Stomach (tissue), 4 donors: ENCODE measurements at regions not wholly inside any gene's neighbourhood (a gene's known extent, or its start where the extent isn't known, plus 50 kb on each side); places are given as distances from the start of the nearest gene placed in this dataset.

Experiments used
- EP300 ChIP-seq: sonication (generic); formaldehyde crosslinking; IDR thresholded peaks from one replicate; pipeline ENCODE4 v1.6.1; 2017; ENCODE audit warnings: antibody characterized with exemption
- POLR2A ChIP-seq, 4 donors: fragments of 450-650 bp; IDR thresholded peaks; one replicate each; pipeline ENCODE4 v1.6.1; 2016; ENCODE audit warnings: antibody characterized with exemption in 4 of 4, control low read depth in 2 of 4, mild to moderate bottlenecking in 1 of 4, moderate library complexity in 1 of 4
- POLR2AphosphoS5 ChIP-seq, 3 donors: sonication (generic); formaldehyde crosslinking; IDR thresholded peaks; one replicate each; pipeline ENCODE4 v1.6.1; 2016; ENCODE audit warnings: antibody characterized with exemption in 3 of 3
- TF ChIP-seq, protein P1 (sequence below), 7 experiments: fragments of 450-650 bp in 4 of 7; fragments of 200-600 bp in 3 of 7; sonication (generic) in 3 of 7; IDR thresholded peaks; one replicate each; pipeline ENCODE4 v1.5.1; 2016 to 2019; ENCODE audit warnings: antibody characterized with exemption in 7 of 7, control low read depth in 2 of 7, mild to moderate bottlenecking in 1 of 7

DNA sequence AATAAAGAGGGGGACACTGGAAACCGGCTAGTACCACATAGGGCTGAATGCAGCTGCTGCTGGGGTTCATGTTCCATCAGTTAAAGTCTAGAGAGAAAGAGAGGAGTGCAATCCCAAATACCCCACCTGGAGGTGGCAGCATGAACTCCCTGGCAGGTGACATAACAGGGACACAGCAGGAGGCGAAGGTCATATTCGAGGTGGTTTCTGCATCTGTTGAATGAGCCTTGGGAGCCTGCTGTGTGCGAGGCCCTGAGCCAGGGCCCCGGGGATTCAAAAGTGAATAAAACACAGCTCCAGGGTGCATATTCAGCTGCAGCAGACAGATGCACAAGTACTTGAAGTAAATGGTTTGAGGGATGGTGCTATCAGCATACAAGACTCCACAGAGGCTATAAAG is 456.8 kb downstream of the SETD4 start:
- TF ChIP-seq, protein P1, sequence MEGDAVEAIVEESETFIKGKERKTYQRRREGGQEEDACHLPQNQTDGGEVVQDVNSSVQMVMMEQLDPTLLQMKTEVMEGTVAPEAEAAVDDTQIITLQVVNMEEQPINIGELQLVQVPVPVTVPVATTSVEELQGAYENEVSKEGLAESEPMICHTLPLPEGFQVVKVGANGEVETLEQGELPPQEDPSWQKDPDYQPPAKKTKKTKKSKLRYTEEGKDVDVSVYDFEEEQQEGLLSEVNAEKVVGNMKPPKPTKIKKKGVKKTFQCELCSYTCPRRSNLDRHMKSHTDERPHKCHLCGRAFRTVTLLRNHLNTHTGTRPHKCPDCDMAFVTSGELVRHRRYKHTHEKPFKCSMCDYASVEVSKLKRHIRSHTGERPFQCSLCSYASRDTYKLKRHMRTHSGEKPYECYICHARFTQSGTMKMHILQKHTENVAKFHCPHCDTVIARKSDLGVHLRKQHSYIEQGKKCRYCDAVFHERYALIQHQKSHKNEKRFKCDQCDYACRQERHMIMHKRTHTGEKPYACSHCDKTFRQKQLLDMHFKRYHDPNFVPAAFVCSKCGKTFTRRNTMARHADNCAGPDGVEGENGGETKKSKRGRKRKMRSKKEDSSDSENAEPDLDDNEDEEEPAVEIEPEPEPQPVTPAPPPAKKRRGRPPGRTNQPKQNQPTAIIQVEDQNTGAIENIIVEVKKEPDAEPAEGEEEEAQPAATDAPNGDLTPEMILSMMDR (IDR thresholded peaks at IDR 0.05) = no peak
- TF ChIP-seq POLR2A (IDR thresholded peaks at IDR 0.05) (no peak), POLR2AphosphoS5 (IDR thresholded peaks at IDR 0.05) (no peak), EP300 (no peak)
